Peyer's patch (tissue), 4 donors: ENCODE measurements at regions not wholly inside any gene's neighbourhood (a gene's known extent, or its start where the extent isn't known, plus 50 kb on each side); places are given as distances from the start of the nearest gene placed in this dataset.

ENCODE experiments used
- DNase-seq, 3 donors: peaks; one replicate each; pipeline ENCODE4 v3.0.0-alpha.2; 2017 to 2019
- H3K27ac ChIP-seq, 4 donors: fragments of 200-600 bp; sonication (generic); one replicate each; pipeline ENCODE4 v1.5.1; 2016 to 2019
- H3K27me3 ChIP-seq, 2 donors: fragments of 200-600 bp; sonication (generic); one replicate each; pipeline ENCODE4 v1.5.1; 2019
- H3K36me3 ChIP-seq, 3 donors: fragments of 200-600 bp; sonication (generic); one replicate each; pipeline ENCODE4 v1.5.1; 2016 to 2019
- H3K4me1 ChIP-seq, 4 donors: fragments of 200-600 bp; sonication (generic); one replicate each; pipeline ENCODE4 v1.5.1; 2016 to 2019
- H3K4me3 ChIP-seq, 4 donors: fragments of 200-600 bp; sonication (generic); 1 replicate in 3 of 4; 2 replicates in 1 of 4; pipeline ENCODE4 v1.5.1; 2016 to 2019; ENCODE audit warnings: mild to moderate bottlenecking in 1 of 4
- H3K9me3 ChIP-seq, 4 donors: fragments of 200-600 bp; sonication (generic); one replicate each; pipeline ENCODE4 v1.5.1; 2016 to 2019; ENCODE audit warnings: mild to moderate bottlenecking in 1 of 4
- POLR2A ChIP-seq, 2 donors: fragments of 450-650 bp; IDR thresholded peaks; one replicate each; pipeline ENCODE4 v1.5.1; 2017; ENCODE audit warnings: antibody characterized with exemption in 2 of 2, mild to moderate bottlenecking in 2 of 2, moderate library complexity in 2 of 2
- TF ChIP-seq, protein P1 (sequence below), 6 experiments: fragments of 450-650 bp in 4 of 6; fragments of 200-600 bp in 2 of 6; sonication (generic) in 1 of 6; IDR thresholded peaks; one replicate each; pipeline ENCODE4 v1.5.1; 2017 to 2019; ENCODE audit warnings: antibody characterized with exemption in 6 of 6, mild to moderate bottlenecking in 3 of 6, moderate library complexity in 1 of 6

- no peak for DNase-seq
- Histone ChIP-seq H3K36me3 (no peaks in the 10 kb centered on the region), H3K27me3 (no peaks in the 10 kb centered on the region), H3K4me3 (no peak overlapping the region), H3K27ac (no peak overlapping the region), H3K4me1 (no peaks in the 10 kb centered on the region), H3K9me3 (no peaks in the 10 kb centered on the region)
- TF ChIP-seq, protein P1, sequence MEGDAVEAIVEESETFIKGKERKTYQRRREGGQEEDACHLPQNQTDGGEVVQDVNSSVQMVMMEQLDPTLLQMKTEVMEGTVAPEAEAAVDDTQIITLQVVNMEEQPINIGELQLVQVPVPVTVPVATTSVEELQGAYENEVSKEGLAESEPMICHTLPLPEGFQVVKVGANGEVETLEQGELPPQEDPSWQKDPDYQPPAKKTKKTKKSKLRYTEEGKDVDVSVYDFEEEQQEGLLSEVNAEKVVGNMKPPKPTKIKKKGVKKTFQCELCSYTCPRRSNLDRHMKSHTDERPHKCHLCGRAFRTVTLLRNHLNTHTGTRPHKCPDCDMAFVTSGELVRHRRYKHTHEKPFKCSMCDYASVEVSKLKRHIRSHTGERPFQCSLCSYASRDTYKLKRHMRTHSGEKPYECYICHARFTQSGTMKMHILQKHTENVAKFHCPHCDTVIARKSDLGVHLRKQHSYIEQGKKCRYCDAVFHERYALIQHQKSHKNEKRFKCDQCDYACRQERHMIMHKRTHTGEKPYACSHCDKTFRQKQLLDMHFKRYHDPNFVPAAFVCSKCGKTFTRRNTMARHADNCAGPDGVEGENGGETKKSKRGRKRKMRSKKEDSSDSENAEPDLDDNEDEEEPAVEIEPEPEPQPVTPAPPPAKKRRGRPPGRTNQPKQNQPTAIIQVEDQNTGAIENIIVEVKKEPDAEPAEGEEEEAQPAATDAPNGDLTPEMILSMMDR (IDR thresholded peaks at IDR 0.05) = no peak
- no peak for TF ChIP-seq POLR2A (IDR thresholded peaks at IDR 0.05)
Measured at GRCh38 chr2:175396696-175397095, 215.2 kb upstream of the ATP5MC3 start.

- no peak overlapping the region for H3K27ac ChIP-seq
- no peak for TF ChIP-seq POLR2A (IDR thresholded peaks at IDR 0.05)
- TF ChIP-seq, protein P1 (IDR thresholded peaks at IDR 0.05) = no peak
- no peaks in the 10 kb centered on the region for H3K9me3 ChIP-seq
- no peaks in the 10 kb centered on the region for H3K4me1 ChIP-seq
- no peak for DNase-seq
- no peaks in the 10 kb centered on the region for H3K36me3 ChIP-seq
- H3K27me3 ChIP-seq = no peaks in the 10 kb centered on the region
- H3K4me3 ChIP-seq = no peak overlapping the region
Measured at GRCh38 chr2:175393851-175394250, 212.3 kb upstream of the ATP5MC3 start.

- no peaks in the 10 kb centered on the region for H3K4me1 ChIP-seq
- TF ChIP-seq, protein P1 (IDR thresholded peaks at IDR 0.05) = no peak
- no peak for TF ChIP-seq POLR2A (IDR thresholded peaks at IDR 0.05)
- H3K36me3 ChIP-seq = no peaks in the 10 kb centered on the region
- H3K9me3 ChIP-seq = peaks cover 0 to 10% (median 0%) of the 10 kb centered on the region in 4 donors
- no peaks in the 10 kb centered on the region for H3K27me3 ChIP-seq
- DNase-seq = no peak
- no peak overlapping the region for H3K4me3 ChIP-seq
- no peak overlapping the region for H3K27ac ChIP-seq
Measured at GRCh38 chr2:175383286-175383685, 201.8 kb upstream of the ATP5MC3 start.

DNA sequence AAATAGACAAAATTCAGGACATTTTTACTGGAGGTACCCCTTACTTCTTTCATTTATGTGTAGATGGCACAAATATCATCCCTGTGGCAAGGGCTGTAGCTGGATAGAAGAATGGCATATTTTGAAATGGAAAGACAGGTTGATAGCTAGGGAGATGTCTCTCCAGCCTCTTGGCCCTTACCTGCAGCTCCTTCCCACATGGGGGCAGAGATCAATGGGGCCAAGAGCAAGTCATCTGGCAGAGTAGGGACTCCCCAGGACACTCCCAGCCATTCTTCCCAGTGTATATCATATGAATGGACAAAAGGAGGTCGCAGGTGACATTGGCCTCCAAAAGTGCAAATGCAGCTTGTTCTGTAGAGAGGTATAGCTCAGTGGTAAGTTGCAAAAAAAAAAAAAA is 192.2 kb upstream of the ATP5MC3 start:
- Histone ChIP-seq H3K27ac (no peak overlapping the region), H3K36me3 (no peaks in the 10 kb centered on the region), H3K27me3 (no peaks in the 10 kb centered on the region), H3K4me1 (no peaks in the 10 kb centered on the region), H3K9me3 (no peaks in the 10 kb centered on the region), H3K4me3 (no peak overlapping the region)
- no peak for DNase-seq
- TF ChIP-seq POLR2A (IDR thresholded peaks at IDR 0.05) = no peak
- TF ChIP-seq, protein P1 (IDR thresholded peaks at IDR 0.05) = no peak

DNA sequence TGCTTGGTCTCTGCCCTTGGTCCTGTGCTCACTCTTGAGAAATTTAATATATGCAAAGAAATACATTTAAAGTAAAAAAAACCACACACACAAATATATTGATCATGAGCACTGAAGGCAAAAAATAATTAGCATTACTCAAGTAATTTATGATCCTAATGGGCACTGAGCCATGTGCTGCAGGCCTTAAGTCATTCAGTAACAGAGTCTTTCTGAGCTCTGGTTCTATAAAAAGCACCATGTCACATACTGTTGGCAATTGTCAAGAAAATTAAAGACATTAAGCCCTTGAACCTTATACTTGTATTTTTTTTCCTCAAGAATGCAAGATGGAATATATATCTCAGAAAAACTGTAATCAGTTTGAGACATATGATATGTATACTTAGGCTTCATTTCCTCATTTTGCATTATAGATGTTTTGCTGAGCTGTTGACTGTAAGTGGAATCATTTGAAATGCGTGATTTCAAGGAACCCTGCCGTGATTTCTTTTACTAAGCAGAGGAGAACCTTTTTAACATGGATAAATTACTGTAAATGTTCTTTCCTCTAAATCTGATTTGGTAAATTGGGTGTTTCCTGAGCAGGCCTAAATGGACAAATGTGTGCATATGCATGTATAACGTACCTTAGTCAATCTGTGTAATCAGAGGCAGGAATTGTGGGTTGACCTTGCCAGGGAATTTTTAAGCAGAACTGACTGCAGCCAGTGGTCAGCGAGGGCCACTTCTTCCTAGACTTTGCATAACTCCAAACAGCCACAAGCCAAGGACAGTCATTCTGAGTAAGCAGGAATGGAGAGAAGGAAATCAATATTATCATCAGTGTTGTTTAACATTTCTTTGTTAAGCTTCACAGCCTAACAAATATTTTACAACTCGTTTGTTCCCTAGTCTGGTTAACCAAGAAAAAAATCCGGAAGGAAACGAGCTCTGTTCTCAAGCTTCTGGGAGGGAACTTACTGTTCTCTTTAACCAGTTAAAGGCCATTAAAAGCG is 191.5 kb upstream of the ATP5MC3 start:
- H3K36me3 ChIP-seq = no peaks in the 10 kb centered on the region
- H3K9me3 ChIP-seq = no peaks in the 10 kb centered on the region
- no peak overlapping the region for H3K27ac ChIP-seq
- TF ChIP-seq, protein P1 (IDR thresholded peaks at IDR 0.05) = no peak
- no peak for TF ChIP-seq POLR2A (IDR thresholded peaks at IDR 0.05)
- DNase-seq = no peak
- no peak overlapping the region for H3K4me3 ChIP-seq
- no peaks in the 10 kb centered on the region for H3K27me3 ChIP-seq
- H3K4me1 ChIP-seq = no peaks in the 10 kb centered on the region
